DOHH2 (cell line): ENCODE measurements at regions not wholly inside any gene's neighbourhood (a gene's known extent, or its start where the extent isn't known, plus 50 kb on each side); places are given as distances from the start of the nearest gene placed in this dataset.

Experiments used
- H3F3A ChIP-seq: fragments of 200-600 bp; sonication (generic), shearing (Covaris generic); 2 replicates; pipeline ENCODE4 v1.6.0; 2016; ENCODE audit warnings: antibody characterized with exemption, mild to moderate bottlenecking; ENCODE audit not compliant: control insufficient read depth, insufficient read depth
- H3K27ac ChIP-seq: fragments of 200-600 bp; sonication (generic); 2 replicates; pipeline ENCODE4 v1.5.1; 2014; ENCODE audit warnings: low read depth, mild to moderate bottlenecking, low read length, moderate library complexity
- H3K27me3 ChIP-seq: fragments of 200-600 bp; sonication (generic); 2 replicates; pipeline ENCODE4 v1.6.1; 2014; ENCODE audit warnings: mild to moderate bottlenecking, low read length, mixed read lengths; ENCODE audit not compliant: control insufficient read depth
- H3K36me3 ChIP-seq: fragments of 200-600 bp; sonication (generic); 2 replicates; pipeline ENCODE4 v1.6.1; 2014; ENCODE audit warnings: mild to moderate bottlenecking, low read length, moderate library complexity, mixed read lengths; ENCODE audit not compliant: control insufficient read depth
- H3K4me1 ChIP-seq: fragments of 200-600 bp; sonication (generic); 2 replicates; pipeline ENCODE4 v1.6.1; 2014; ENCODE audit warnings: mild to moderate bottlenecking, low read length, mixed read lengths; ENCODE audit not compliant: control insufficient read depth
- H3K4me2 ChIP-seq: fragments of 200-600 bp; sonication (generic); 2 replicates; pipeline ENCODE4 v1.6.0; 2014; ENCODE audit warnings: mild to moderate bottlenecking, low read length, moderate library complexity
- H3K4me3 ChIP-seq: fragments of 200-600 bp; sonication (generic); 2 replicates; pipeline ENCODE4 v1.5.1; 2014; ENCODE audit warnings: mild to moderate bottlenecking, low read length, mixed read lengths
- H3K79me2 ChIP-seq: fragments of 200-600 bp; sonication (generic); 2 replicates; pipeline ENCODE4 v1.6.1; 2014; ENCODE audit warnings: mild to moderate bottlenecking, low read length, mixed read lengths; ENCODE audit not compliant: control insufficient read depth
- H3K9me2 ChIP-seq: fragments of 200-600 bp; sonication (generic); replicated peaks from 2 replicates; pipeline ENCODE4 v1.6.1; 2014; ENCODE audit warnings: mild to moderate bottlenecking, low read length, mixed read lengths; ENCODE audit not compliant: control insufficient read depth
- H3K9me3 ChIP-seq: fragments of 200-600 bp; sonication (generic); 2 replicates; pipeline ENCODE4 v1.6.1; 2014; ENCODE audit warnings: antibody characterized with exemption, low read length, mixed read lengths; ENCODE audit not compliant: control insufficient read depth, insufficient read depth
- H4K20me1 ChIP-seq: fragments of 200-600 bp; sonication (generic); 2 replicates; pipeline ENCODE4 v1.6.0; 2014; ENCODE audit warnings: low read depth, mild to moderate bottlenecking, antibody characterized with exemption, low read length, moderate library complexity; ENCODE audit not compliant: control insufficient read depth, insufficient read depth
- EZH2phosphoT487 ChIP-seq: fragments of 200-600 bp; sonication (generic); IDR thresholded peaks from 2 replicates; pipeline ENCODE4 v1.6.1; 2017; ENCODE audit warnings: borderline replicate concordance, mild to moderate bottlenecking, antibody characterized with exemption, low read length, moderate library complexity, mixed read lengths
- TF ChIP-seq, protein P1 (sequence below): fragments of 200-600 bp; sonication (generic); IDR thresholded peaks from one replicate; pipeline ENCODE4 v1.5.1; 2014; ENCODE audit warnings: antibody characterized with exemption, mild to moderate bottlenecking, low read depth, low read length; ENCODE audit not compliant: poor library complexity, severe bottlenecking

DNA sequence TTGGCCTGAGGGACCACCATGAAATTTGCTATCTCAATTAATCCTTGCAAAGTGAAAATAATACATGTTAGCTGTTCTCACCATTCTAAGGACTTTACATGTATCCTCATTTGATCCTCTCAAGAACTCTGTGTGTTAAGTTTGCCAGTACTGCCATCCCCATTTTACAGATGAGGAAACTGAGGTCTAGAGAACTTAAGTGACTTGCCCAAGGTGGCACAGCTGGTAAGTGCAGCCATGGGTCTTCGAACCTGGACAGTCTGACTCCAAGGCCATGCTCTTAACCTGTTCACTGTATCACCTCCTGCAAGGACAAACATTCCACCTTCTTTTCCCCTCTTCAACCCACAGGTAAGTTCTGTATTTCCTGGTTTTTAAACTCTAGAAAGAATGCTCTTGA, 85.3 kb upstream of the NFE2L3 start:
- Histone ChIP-seq H3K9me3 (no peaks in the 10 kb centered on the region), H3K4me3 (no peak overlapping the region), H3K27me3 (peaks cover 36% of the 10 kb centered on the region), H3F3A (no peaks in the 10 kb centered on the region), H3K36me3 (no peaks in the 10 kb centered on the region), H3K4me1 (0 out of 2 replicates have a peak, but pooled peaks cover 3% of the 10 kb centered on the region), H4K20me1 (no peaks in the 10 kb centered on the region), H3K27ac (no peak overlapping the region), H3K79me2 (no peaks in the 10 kb centered on the region), H3K4me2 (no peak overlapping the region), H3K9me2 (no peaks in the 10 kb centered on the region)
- no peak for TF ChIP-seq EZH2phosphoT487
- TF ChIP-seq, protein P1, sequence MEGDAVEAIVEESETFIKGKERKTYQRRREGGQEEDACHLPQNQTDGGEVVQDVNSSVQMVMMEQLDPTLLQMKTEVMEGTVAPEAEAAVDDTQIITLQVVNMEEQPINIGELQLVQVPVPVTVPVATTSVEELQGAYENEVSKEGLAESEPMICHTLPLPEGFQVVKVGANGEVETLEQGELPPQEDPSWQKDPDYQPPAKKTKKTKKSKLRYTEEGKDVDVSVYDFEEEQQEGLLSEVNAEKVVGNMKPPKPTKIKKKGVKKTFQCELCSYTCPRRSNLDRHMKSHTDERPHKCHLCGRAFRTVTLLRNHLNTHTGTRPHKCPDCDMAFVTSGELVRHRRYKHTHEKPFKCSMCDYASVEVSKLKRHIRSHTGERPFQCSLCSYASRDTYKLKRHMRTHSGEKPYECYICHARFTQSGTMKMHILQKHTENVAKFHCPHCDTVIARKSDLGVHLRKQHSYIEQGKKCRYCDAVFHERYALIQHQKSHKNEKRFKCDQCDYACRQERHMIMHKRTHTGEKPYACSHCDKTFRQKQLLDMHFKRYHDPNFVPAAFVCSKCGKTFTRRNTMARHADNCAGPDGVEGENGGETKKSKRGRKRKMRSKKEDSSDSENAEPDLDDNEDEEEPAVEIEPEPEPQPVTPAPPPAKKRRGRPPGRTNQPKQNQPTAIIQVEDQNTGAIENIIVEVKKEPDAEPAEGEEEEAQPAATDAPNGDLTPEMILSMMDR, result no peak

DNA sequence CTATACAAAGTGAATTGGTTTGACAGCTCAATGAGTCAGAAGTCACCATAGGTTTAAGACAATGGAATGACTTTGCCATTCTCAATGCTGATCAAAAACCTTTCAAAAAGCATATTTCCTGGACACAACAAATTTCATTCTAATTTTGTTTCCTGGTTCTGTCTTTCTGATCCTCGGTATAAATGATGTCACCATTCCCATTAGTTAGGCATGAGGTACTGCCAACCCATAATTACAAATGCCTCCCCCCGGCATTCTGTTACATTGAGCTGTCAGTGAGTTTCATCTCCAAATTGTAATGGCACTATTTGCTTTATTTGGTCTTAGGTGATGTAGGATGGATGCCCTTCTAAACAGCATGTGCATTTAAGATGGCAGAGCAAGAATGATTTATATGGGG, 81.7 kb upstream of the NFE2L3 start:
- Histone ChIP-seq H3K27ac (no peak overlapping the region), H3K4me3 (no peak overlapping the region), H3K4me1 (no peaks in the 10 kb centered on the region), H3K79me2 (no peaks in the 10 kb centered on the region), H3K36me3 (no peaks in the 10 kb centered on the region), H3F3A (no peaks in the 10 kb centered on the region), H3K9me3 (no peaks in the 10 kb centered on the region), H3K27me3 (peaks cover 43% of the 10 kb centered on the region), H3K9me2 (no peaks in the 10 kb centered on the region), H4K20me1 (no peaks in the 10 kb centered on the region), H3K4me2 (no peak overlapping the region)
- TF ChIP-seq EZH2phosphoT487, result no peak
- TF ChIP-seq, protein P1, result no peak

DNA sequence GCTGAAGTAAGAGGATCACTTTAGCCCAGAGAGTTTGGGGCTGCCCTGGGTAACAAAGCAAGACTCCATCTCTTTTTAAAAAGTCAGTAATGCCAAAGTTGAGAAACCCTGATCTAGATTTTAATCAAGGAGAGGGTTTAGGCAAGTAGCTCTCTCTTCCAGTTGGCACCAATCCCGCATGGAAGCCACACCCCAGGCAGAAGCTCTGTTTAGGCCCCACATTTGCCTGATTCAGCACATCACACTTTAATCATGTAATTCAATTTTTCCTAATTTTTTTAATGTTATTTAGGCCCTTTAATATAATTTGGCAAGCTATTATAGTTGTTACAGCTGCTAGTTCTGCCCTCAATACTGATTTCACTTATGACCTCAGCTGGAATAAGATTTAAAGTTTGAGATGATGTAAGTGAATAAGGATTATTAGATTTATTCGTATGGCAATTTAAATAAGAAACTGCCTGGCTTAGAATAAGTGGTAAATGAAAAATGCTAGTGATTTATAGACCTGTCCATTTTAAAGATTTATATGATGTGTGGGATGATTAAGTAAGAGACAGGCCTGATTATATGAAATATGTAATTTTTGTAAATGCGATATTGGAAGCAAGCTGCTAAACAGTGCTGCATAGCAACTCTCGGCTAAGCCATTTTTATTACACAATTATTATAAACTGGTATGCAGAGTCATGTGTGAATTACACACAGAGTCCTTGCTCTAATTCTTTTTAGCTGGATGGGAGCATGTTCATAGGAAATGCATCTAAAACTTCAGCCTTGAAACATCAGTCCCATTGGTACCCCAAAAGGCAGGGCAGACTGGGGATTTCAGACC, 80.2 kb upstream of the NFE2L3 start:
- Histone ChIP-seq H3K79me2 (no peaks in the 10 kb centered on the region), H3K27me3 (peaks cover 43% of the 10 kb centered on the region), H3K4me1 (no peaks in the 10 kb centered on the region), H3K27ac (no peak overlapping the region), H3K4me2 (no peak overlapping the region), H4K20me1 (no peaks in the 10 kb centered on the region), H3K36me3 (no peaks in the 10 kb centered on the region), H3K9me3 (no peaks in the 10 kb centered on the region), H3F3A (no peaks in the 10 kb centered on the region), H3K4me3 (no peak overlapping the region), H3K9me2 (no peaks in the 10 kb centered on the region)
- TF ChIP-seq, protein P1, result no peak
- no peak for TF ChIP-seq EZH2phosphoT487
